ENCODE measurements at regions not wholly inside any gene's neighbourhood (a gene's known extent, or its start where the extent isn't known, plus 50 kb on each side); places are given as distances from the start of the nearest gene placed in this dataset.

GRCh38 chr3:30269751-30270445 lies 336.5 kb upstream of the TGFBR2 start:
- DNase-seq = no peak

GRCh38 chr3:30271781-30272180 lies 334.6 kb upstream of the TGFBR2 start:
- no peak for DNase-seq

- no peak for DNase-seq
These were observed 332.9 kb upstream of the TGFBR2 start for GRCh38 chr3:30273304-30274072.

- DNase-seq = no peak
These were observed 328.9 kb upstream of the TGFBR2 start for GRCh38 chr3:30277494-30277893.

GRCh38 chr3:30281526-30281925 lies 324.9 kb upstream of the TGFBR2 start:
- DNase-seq = no peak

GRCh38 chr3:30282154-30282696 lies 324.2 kb upstream of the TGFBR2 start:
- DNase-seq = no peak

- DNase-seq = no peak
These were observed 321.0 kb upstream of the TGFBR2 start for GRCh38 chr3:30285188-30286006.

- DNase-seq = peak; percentile 58
These were observed 320.3 kb upstream of the TGFBR2 start for GRCh38 chr3:30286007-30286669.

GRCh38 chr3:30286811-30287210 lies 319.6 kb upstream of the TGFBR2 start:
- DNase-seq = no peak

GRCh38 chr3:30288830-30289229 lies 317.6 kb upstream of the TGFBR2 start:
- DNase-seq = no peak

- no peak for DNase-seq
These were observed 317.1 kb upstream of the TGFBR2 start for GRCh38 chr3:30289324-30289723.

GRCh38 chr3:30289766-30290165 lies 316.6 kb upstream of the TGFBR2 start:
- DNase-seq = no peak

- DNase-seq = no peak
These were observed 315.9 kb upstream of the TGFBR2 start for GRCh38 chr3:30290479-30290878.

- DNase-seq = no peak
These were observed 314.1 kb upstream of the TGFBR2 start for GRCh38 chr3:30292192-30292893.

GRCh38 chr3:30293621-30294240 lies 312.7 kb upstream of the TGFBR2 start:
- DNase-seq = no peak

GRCh38 chr3:30294241-30294667 lies 312.1 kb upstream of the TGFBR2 start:
- no peak for DNase-seq

- DNase-seq = no peak
These were observed 309.3 kb upstream of the TGFBR2 start for GRCh38 chr3:30297112-30297511.

GRCh38 chr3:30299674-30300385 lies 306.6 kb upstream of the TGFBR2 start:
- no peak for DNase-seq

GRCh38 chr3:30300809-30301208 lies 305.6 kb upstream of the TGFBR2 start:
- DNase-seq = no peak

GRCh38 chr3:30302027-30302426 lies 304.4 kb upstream of the TGFBR2 start:
- no peak for DNase-seq

- DNase-seq = no peak
These were observed 302.6 kb upstream of the TGFBR2 start for GRCh38 chr3:30303770-30304169.
